ENCODE measurements at regions not wholly inside any gene's neighbourhood (a gene's known extent, or its start where the extent isn't known, plus 50 kb on each side); places are given as distances from the start of the nearest gene placed in this dataset.

- TF ChIP-seq CTCF (IDR thresholded peaks at IDR 0.05) (no peak), POLR2A (IDR thresholded peaks at IDR 0.05) (no peak)
These were observed 99.0 kb upstream of the PIRT start for GRCh38 chr17:10936931-10937330.

All from Peyer's patch (tissue), 4 donors.